ENCODE measurements at regions not wholly inside any gene's neighbourhood (a gene's known extent, or its start where the extent isn't known, plus 50 kb on each side); places are given as distances from the start of the nearest gene placed in this dataset.

DNA sequence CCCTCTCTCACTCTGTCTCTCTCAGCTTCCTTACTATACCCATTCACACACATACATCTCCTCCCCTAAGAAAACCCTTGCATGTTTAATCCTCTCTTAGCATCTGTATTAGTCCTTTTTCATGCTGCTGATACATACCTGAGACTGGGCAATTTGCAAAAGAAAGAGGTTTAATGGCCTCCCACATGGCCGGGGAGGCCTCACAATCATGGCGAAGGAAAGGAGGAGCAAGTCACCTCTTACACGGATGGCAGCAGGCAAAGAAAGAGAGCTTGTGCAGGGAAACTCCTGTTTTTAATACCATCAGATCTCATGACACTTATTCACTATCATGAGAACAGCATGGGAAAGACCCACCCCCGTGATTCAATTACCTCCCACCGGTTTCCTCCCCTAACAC lies 398.5 kb upstream of the SASH1 start:
- Histone ChIP-seq H3K4me3 (replicated peaks; ENCODE audit: insufficient read depth, low read length) (no peak overlapping the region), H3K27ac (replicated peaks) (no peak overlapping the region), H3K27me3 (ENCODE audit: insufficient read depth, poor library complexity, severe bottlenecking) (no peaks in the 10 kb centered on the region)
- TF ChIP-seq, protein P1, sequence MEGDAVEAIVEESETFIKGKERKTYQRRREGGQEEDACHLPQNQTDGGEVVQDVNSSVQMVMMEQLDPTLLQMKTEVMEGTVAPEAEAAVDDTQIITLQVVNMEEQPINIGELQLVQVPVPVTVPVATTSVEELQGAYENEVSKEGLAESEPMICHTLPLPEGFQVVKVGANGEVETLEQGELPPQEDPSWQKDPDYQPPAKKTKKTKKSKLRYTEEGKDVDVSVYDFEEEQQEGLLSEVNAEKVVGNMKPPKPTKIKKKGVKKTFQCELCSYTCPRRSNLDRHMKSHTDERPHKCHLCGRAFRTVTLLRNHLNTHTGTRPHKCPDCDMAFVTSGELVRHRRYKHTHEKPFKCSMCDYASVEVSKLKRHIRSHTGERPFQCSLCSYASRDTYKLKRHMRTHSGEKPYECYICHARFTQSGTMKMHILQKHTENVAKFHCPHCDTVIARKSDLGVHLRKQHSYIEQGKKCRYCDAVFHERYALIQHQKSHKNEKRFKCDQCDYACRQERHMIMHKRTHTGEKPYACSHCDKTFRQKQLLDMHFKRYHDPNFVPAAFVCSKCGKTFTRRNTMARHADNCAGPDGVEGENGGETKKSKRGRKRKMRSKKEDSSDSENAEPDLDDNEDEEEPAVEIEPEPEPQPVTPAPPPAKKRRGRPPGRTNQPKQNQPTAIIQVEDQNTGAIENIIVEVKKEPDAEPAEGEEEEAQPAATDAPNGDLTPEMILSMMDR (IDR thresholded peaks at IDR 0.05; ENCODE audit: insufficient read depth, low read length) = no peak
- no peak for TF ChIP-seq SPI1 (IDR thresholded peaks at IDR 0.05; ENCODE audit: borderline replicate concordance, low read depth)
- TF ChIP-seq GABPA (IDR thresholded peaks at IDR 0.05; ENCODE audit: low read depth) = no peak
- no peak for TF ChIP-seq POLR2AphosphoS5 (IDR thresholded peaks at IDR 0.05; ENCODE audit: low read depth)
- DNase-seq (ENCODE audit: low read depth in 1 of 2, low spot score in 1 of 2) = no peak

DNA sequence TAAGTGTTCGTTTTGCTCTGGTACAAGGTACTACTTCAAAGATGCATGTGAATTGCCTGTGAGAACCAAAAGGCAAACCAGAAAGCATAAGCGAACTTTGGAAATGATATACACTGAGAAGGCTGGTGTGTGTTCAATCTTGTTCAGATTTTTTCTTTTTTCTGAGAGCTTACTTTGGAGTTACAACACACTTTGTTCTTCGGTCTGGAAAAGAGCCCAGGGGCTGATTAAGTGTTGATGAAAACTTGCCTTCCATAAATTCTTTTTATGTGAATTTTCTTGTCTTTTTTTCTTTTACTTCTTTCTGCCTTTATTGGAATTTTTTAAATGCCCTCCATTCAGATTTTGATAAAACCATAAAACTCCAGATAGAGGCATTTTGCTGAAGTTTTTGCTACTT lies 395.1 kb upstream of the SASH1 start:
- no peak overlapping the region for H3K27ac ChIP-seq (replicated peaks)
- no peak for DNase-seq (ENCODE audit: low read depth in 1 of 2, low spot score in 1 of 2)
- H3K27me3 ChIP-seq (ENCODE audit: insufficient read depth, poor library complexity, severe bottlenecking) = no peaks in the 10 kb centered on the region
- no peak overlapping the region for H3K4me3 ChIP-seq (replicated peaks; ENCODE audit: insufficient read depth, low read length)
- TF ChIP-seq POLR2AphosphoS5 (IDR thresholded peaks at IDR 0.05; ENCODE audit: low read depth) = no peak
- TF ChIP-seq, protein P2, sequence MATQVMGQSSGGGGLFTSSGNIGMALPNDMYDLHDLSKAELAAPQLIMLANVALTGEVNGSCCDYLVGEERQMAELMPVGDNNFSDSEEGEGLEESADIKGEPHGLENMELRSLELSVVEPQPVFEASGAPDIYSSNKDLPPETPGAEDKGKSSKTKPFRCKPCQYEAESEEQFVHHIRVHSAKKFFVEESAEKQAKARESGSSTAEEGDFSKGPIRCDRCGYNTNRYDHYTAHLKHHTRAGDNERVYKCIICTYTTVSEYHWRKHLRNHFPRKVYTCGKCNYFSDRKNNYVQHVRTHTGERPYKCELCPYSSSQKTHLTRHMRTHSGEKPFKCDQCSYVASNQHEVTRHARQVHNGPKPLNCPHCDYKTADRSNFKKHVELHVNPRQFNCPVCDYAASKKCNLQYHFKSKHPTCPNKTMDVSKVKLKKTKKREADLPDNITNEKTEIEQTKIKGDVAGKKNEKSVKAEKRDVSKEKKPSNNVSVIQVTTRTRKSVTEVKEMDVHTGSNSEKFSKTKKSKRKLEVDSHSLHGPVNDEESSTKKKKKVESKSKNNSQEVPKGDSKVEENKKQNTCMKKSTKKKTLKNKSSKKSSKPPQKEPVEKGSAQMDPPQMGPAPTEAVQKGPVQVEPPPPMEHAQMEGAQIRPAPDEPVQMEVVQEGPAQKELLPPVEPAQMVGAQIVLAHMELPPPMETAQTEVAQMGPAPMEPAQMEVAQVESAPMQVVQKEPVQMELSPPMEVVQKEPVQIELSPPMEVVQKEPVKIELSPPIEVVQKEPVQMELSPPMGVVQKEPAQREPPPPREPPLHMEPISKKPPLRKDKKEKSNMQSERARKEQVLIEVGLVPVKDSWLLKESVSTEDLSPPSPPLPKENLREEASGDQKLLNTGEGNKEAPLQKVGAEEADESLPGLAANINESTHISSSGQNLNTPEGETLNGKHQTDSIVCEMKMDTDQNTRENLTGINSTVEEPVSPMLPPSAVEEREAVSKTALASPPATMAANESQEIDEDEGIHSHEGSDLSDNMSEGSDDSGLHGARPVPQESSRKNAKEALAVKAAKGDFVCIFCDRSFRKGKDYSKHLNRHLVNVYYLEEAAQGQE (IDR thresholded peaks at IDR 0.05; ENCODE audit: insufficient replicate concordance, low read depth) = no peak
- no peak for TF ChIP-seq SPI1 (IDR thresholded peaks at IDR 0.05; ENCODE audit: borderline replicate concordance, low read depth)
- no peak for TF ChIP-seq GABPA (IDR thresholded peaks at IDR 0.05; ENCODE audit: low read depth)
- TF ChIP-seq, protein P1 (IDR thresholded peaks at IDR 0.05; ENCODE audit: insufficient read depth, low read length) = no peak

DNA sequence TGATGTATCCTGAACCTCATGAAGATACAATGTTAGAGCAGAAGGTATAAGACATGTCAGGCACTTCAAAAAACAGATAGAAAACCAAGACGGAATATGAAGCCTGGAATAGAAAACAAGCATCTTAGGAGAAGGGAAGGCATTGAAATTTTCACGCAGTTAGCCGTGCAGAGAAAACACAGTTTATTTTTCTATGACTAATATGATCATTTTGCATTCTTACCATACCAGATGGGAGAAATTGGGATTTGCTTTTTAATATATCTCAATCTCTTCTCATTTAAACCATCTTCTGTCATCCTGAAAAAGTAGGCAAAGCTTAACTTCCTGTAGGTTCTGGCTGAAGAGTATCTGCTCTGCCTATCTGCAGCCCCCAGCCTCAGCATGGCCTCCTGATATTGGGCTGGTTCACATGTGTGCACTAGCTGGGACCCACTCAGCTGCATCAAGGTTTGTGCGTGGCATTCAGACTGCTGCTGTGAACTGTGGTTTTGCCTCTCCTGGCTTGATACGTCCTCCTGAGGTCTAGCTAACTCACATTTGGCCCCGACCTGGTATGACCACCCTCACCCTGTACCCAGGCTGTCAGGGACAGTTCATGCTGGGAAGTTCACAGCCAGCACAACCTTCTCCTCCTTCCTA lies 392.5 kb upstream of the SASH1 start:
- no peaks in the 10 kb centered on the region for H3K27me3 ChIP-seq (ENCODE audit: insufficient read depth, poor library complexity, severe bottlenecking)
- TF ChIP-seq POLR2AphosphoS5 (IDR thresholded peaks at IDR 0.05; ENCODE audit: low read depth) (no peak), GABPA (IDR thresholded peaks at IDR 0.05; ENCODE audit: low read depth) (no peak), SPI1 (IDR thresholded peaks at IDR 0.05; ENCODE audit: borderline replicate concordance, low read depth) (no peak)
- TF ChIP-seq, protein P2 (IDR thresholded peaks at IDR 0.05; ENCODE audit: insufficient replicate concordance, low read depth) = no peak
- TF ChIP-seq, protein P1 (IDR thresholded peaks at IDR 0.05; ENCODE audit: insufficient read depth, low read length) = no peak
- DNase-seq (ENCODE audit: low read depth in 1 of 2, low spot score in 1 of 2) = no peak
- no peak overlapping the region for H3K27ac ChIP-seq (replicated peaks)
- no peak overlapping the region for H3K4me3 ChIP-seq (replicated peaks; ENCODE audit: insufficient read depth, low read length)

DNA sequence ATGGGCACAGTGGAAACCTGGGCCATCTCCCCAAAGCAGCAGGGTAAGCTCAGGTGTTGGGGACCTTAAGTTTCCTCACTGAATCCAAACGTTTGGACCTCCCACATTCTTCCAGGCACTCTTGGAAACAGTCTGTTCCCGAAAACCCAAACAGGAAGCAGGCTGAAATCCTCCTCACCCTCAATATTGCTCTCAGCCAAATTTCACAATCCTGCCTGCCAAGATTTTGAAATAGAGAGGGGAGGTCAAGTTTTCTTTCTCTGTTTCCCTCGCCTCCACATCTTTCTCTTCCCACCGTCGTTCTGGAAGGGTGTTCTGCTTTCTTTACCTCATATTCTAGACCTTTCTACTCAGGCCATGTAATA lies 392.0 kb upstream of the SASH1 start:
- DNase-seq (ENCODE audit: low read depth in 1 of 2, low spot score in 1 of 2) = no peak
- Histone ChIP-seq H3K4me3 (replicated peaks; ENCODE audit: insufficient read depth, low read length) (no peak overlapping the region), H3K27ac (replicated peaks) (no peak overlapping the region), H3K27me3 (ENCODE audit: insufficient read depth, poor library complexity, severe bottlenecking) (no peaks in the 10 kb centered on the region)
- no peak for TF ChIP-seq SPI1 (IDR thresholded peaks at IDR 0.05; ENCODE audit: borderline replicate concordance, low read depth)
- TF ChIP-seq, protein P1 (IDR thresholded peaks at IDR 0.05; ENCODE audit: insufficient read depth, low read length) = no peak
- no peak for TF ChIP-seq POLR2AphosphoS5 (IDR thresholded peaks at IDR 0.05; ENCODE audit: low read depth)
- TF ChIP-seq, protein P2 (IDR thresholded peaks at IDR 0.05; ENCODE audit: insufficient replicate concordance, low read depth) = no peak
- TF ChIP-seq GABPA (IDR thresholded peaks at IDR 0.05; ENCODE audit: low read depth) = no peak

Data from HL-60 (cell line).